Hepatocyte (in vitro differentiated cells): ENCODE measurements at regions not wholly inside any gene's neighbourhood (a gene's known extent, or its start where the extent isn't known, plus 50 kb on each side); places are given as distances from the start of the nearest gene placed in this dataset.

Experiments
- DNase-seq: peaks from one replicate; pipeline ENCODE4 v3.0.0-alpha.2; 2016; ENCODE audit warnings: low spot score
- H2AFZ ChIP-seq: fragments of 200-600 bp; sonication (generic); 2 replicates; pipeline ENCODE4 v1.6.0; 2016; ENCODE audit warnings: antibody characterized with exemption, mild to moderate bottlenecking
- H3K27ac ChIP-seq: fragments of 200-600 bp; sonication (generic); 2 replicates; pipeline ENCODE4 v1.5.1; 2016; ENCODE audit warnings: mild to moderate bottlenecking
- H3K27me3 ChIP-seq: fragments of 200-600 bp; sonication (generic); 2 replicates; pipeline ENCODE4 v1.6.1; 2016
- H3K36me3 ChIP-seq: fragments of 200-600 bp; sonication (generic); replicated peaks from 2 replicates; pipeline ENCODE4 v1.5.1; 2016; ENCODE audit warnings: low read depth; ENCODE audit not compliant: insufficient read depth
- H3K4me1 ChIP-seq: fragments of 200-600 bp; sonication (generic); 2 replicates; pipeline ENCODE4 v1.5.1; 2016; ENCODE audit warnings: mild to moderate bottlenecking, moderate library complexity; ENCODE audit not compliant: insufficient read depth
- H3K4me2 ChIP-seq: fragments of 200-600 bp; sonication (generic); 2 replicates; pipeline ENCODE4 v1.6.0; 2016
- H3K4me3 ChIP-seq: fragments of 200-600 bp; sonication (generic); 2 replicates; pipeline ENCODE4 v1.5.1; 2016; ENCODE audit warnings: mild to moderate bottlenecking
- H3K79me2 ChIP-seq: fragments of 200-600 bp; sonication (generic); 2 replicates; pipeline ENCODE4 v1.6.0; 2017; ENCODE audit warnings: mild to moderate bottlenecking
- H3K9me2 ChIP-seq: fragments of 200-600 bp; sonication (generic); replicated peaks from 2 replicates; pipeline ENCODE4 v1.6.0; 2017; ENCODE audit warnings: mild to moderate bottlenecking; ENCODE audit not compliant: insufficient read depth
- H3K9me3 ChIP-seq: fragments of 200-600 bp; sonication (generic); 2 replicates; pipeline ENCODE4 v1.5.1; 2016; ENCODE audit warnings: low read depth, mild to moderate bottlenecking
- H4K20me1 ChIP-seq: fragments of 200-600 bp; sonication (generic); 2 replicates; pipeline ENCODE4 v1.6.0; 2016; ENCODE audit warnings: mild to moderate bottlenecking; ENCODE audit not compliant: insufficient read depth, poor library complexity, severe bottlenecking
- CTCF ChIP-seq: fragments of 200-600 bp; sonication (generic); IDR thresholded peaks from 2 replicates; pipeline ENCODE4 v1.5.1; 2016; ENCODE audit warnings: antibody characterized with exemption, mild to moderate bottlenecking; ENCODE audit not compliant: poor library complexity
- EZH2 ChIP-seq: fragments of 200-600 bp; sonication (generic); IDR thresholded peaks from 2 replicates; pipeline ENCODE4 v1.6.1; 2016; ENCODE audit warnings: antibody characterized with exemption, mild to moderate bottlenecking, borderline replicate concordance
- EZH2phosphoT487 ChIP-seq: fragments of 200-600 bp; sonication (generic); IDR thresholded peaks from one replicate; pipeline ENCODE4 v1.6.1; 2018; ENCODE audit warnings: antibody characterized with exemption, mild to moderate bottlenecking, low read depth, moderate library complexity; ENCODE audit not compliant: unreplicated experiment, severe bottlenecking
- WGBS: methylation state at CpG from one replicate; pipeline ENCODE4 v1.1.6; 2016; ENCODE audit warnings: low lambda C conversion rate; ENCODE audit errors: missing lambda C conversion rate; 5-methylcytosine and 5-hydroxymethylcytosine counted together

DNA sequence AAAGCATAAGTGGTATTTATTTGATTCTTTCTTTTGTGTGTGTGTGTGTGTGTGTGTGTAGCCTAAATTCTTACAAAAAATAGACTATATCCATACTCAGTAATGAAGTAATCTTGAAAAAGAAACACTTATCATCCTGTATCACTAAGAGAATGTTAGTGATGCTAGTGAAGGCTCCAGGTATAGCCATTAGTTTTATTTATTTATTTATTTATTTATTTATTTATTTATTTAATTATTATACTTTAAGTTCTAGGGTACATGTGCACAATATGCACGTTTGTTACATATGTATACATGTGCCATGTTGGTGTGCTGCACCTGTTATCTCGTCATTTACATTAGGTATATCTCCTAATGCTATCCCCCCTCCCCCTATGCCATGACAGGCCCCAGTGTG lies 436.0 kb downstream of the HTR7 start:
- Histone ChIP-seq H3K9me2 (no peaks in the 10 kb centered on the region), H3K79me2 (no peaks in the 10 kb centered on the region), H4K20me1 (no peaks in the 10 kb centered on the region), H3K4me2 (no peak overlapping the region), H3K9me3 (no peaks in the 10 kb centered on the region), H3K27me3 (no peaks in the 10 kb centered on the region), H3K27ac (no peak overlapping the region), H3K4me3 (no peak overlapping the region), H2AFZ (no peak overlapping the region), H3K4me1 (peaks cover 10% of the 10 kb centered on the region), H3K36me3 (no peaks in the 10 kb centered on the region)
- WGBS, result 88% methylated on average over 2 of the region's 2 CpGs
- no peak for DNase-seq
- TF ChIP-seq EZH2phosphoT487 (no peak), CTCF (no peak), EZH2 (no peak)

- Histone ChIP-seq H2AFZ (no peak overlapping the region), H3K79me2 (no peaks in the 10 kb centered on the region), H3K4me2 (no peak overlapping the region), H3K27me3 (no peaks in the 10 kb centered on the region), H3K9me3 (no peaks in the 10 kb centered on the region), H3K4me1 (no peaks in the 10 kb centered on the region), H4K20me1 (no peaks in the 10 kb centered on the region), H3K27ac (no peak overlapping the region), H3K4me3 (no peak overlapping the region), H3K36me3 (no peaks in the 10 kb centered on the region), H3K9me2 (no peaks in the 10 kb centered on the region)
- WGBS, result 75% methylated on average over 1 of the region's 1 CpG
- no peak for TF ChIP-seq EZH2phosphoT487
- TF ChIP-seq EZH2, result no peak
- TF ChIP-seq CTCF, result no peak
- no peak for DNase-seq
Measured at GRCh38 chr10:90424730-90425129, 433.1 kb downstream of the HTR7 start.

- Histone ChIP-seq H3K79me2 (no peaks in the 10 kb centered on the region), H3K9me2 (no peaks in the 10 kb centered on the region), H3K36me3 (no peaks in the 10 kb centered on the region), H3K27ac (no peak overlapping the region), H3K4me3 (no peak overlapping the region), H3K9me3 (no peaks in the 10 kb centered on the region), H3K4me2 (no peak overlapping the region), H2AFZ (no peak overlapping the region), H4K20me1 (no peaks in the 10 kb centered on the region), H3K27me3 (no peaks in the 10 kb centered on the region), H3K4me1 (no peaks in the 10 kb centered on the region)
- TF ChIP-seq EZH2phosphoT487 (no peak), EZH2 (no peak), CTCF (no peak)
- whole genome bisulfite sequencing, result 85% methylated on average over 1 of the region's 1 CpG
- DNase-seq, result no peak
Measured at GRCh38 chr10:90430186-90430585, 427.7 kb downstream of the HTR7 start.

- Histone ChIP-seq H4K20me1 (no peaks in the 10 kb centered on the region), H3K4me1 (no peaks in the 10 kb centered on the region), H2AFZ (no peak overlapping the region), H3K9me3 (no peaks in the 10 kb centered on the region), H3K4me3 (no peak overlapping the region), H3K36me3 (no peaks in the 10 kb centered on the region), H3K79me2 (no peaks in the 10 kb centered on the region), H3K9me2 (no peaks in the 10 kb centered on the region), H3K27me3 (no peaks in the 10 kb centered on the region), H3K27ac (no peak overlapping the region), H3K4me2 (no peak overlapping the region)
- no peak for DNase-seq
- TF ChIP-seq EZH2 (no peak), CTCF (no peak), EZH2phosphoT487 (no peak)
Measured at GRCh38 chr10:90432866-90433265, 425.0 kb downstream of the HTR7 start.
